ENCODE measurements at regions not wholly inside any gene's neighbourhood (a gene's known extent, or its start where the extent isn't known, plus 50 kb on each side); places are given as distances from the start of the nearest gene placed in this dataset.
"Not testable (repeated sequence)": the region's sequence is repeated elsewhere in the genome, so short reads cannot be mapped to it uniquely, and the experiment has no call there.

DNA sequence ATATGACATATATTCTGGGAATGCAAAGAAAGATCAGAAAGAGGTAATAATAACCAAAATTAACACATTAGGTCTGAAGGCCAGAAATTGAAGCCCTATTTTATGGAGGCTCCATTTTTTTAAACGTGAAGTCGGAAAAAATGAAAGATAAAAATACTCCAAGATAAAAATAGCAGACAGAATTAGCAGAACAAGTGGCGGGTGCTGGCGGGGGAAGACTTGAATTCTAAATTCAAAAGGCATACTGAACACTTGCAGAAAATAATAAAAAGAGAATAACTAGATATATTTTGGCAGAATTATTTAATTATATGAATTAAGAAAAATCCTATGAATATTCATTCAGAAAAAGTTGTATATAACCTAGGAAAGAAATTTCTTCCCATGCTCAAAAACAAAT is 543.7 kb upstream of the ACO1 start:
- DNase-seq = no peak

DNA sequence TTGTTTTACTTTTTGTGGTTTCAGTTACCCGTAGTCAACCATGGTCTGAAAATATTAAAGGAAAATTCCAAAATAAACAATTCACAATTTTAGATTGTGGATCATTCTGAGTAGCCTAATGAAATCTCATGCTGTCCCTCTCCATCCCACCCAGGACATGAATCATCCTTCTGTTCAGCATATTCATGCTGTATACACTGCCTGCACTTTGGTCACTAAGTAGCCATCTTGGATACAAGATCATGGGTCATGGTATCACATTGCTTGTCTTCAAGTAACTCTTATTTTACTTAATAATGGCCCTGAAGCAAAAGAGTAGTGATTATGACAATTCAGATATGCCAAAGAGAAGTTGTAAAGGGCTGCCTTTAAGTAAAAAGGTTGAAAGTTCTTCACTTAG is 536.5 kb upstream of the ACO1 start:
- DNase-seq = no peak

DNA sequence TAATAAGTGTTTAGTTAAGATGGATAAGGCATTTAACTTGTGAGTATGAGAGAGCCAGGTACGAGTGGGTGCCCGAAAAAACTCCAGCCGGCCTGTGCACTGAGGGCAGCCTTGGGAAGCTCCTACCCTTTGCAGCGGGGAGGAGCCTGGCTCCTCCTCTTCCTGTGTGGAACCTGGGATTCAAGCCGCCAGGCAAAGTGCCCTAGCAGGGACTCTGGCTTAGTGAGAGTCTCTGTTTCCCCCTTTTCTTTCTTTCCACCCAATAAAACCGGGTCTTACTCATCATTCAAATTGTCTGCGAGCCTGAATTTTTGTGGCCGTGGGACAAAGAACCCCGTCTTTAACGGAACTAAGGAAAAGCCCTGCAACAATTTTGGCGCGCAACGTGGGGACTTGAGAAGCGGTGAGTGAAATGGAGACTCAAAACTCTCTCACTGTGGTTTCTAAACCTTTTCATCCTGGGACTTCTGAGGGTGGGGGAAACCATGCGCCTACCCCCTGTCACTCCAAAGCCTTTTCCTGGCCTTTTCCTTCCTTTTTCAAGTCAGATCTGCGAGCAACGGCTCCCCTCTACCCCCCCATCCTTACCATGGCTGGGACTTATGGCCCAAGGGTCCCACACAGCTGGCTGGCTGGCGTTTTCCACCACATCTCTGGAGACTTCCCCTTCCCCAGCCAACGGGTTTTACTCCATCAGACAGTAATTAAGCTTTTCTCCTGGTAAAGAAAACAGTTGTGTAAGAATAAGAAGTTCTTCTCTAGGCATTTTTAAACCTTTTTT is 535.7 kb upstream of the ACO1 start:
- DNase-seq = no peak

DNA sequence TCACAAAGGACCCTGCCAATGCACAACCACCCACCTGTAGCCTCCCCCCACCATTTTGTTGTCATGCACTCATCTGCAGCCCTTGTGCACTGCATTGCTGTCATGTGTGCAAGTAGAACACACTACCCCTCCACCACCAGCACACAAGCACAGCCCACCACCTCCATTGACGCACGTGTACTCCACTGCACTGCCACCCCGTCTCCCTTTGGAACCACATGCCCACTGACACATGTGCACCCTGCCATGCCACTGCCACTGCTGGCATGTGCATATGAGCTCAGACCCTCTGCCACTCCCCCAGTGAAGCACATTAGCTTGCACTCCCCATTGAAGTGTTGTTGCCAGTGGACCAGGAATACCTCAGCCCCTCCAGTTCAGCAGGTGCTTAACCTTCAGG is 530.3 kb upstream of the ACO1 start:
- DNase-seq = no peak

DNA sequence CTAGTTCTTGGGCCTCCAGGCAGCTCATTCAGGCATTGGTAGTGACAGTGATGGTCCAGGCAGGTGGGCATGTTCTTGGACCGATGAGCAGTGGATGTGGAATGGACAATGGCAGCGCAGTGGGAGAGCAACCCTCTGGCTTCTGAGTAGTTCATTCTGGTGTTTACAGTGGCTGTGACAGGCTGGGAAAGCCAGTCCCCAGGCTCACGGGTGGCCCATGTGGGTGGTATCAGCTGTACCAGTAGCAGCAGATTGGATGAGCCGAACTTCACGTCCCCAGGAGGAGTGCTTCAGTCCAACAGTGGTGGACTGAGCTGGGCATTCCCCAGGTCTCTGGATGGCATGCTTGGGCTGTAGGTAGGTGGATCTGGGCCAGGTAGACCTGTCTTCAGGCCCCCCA is 515.6 kb upstream of the ACO1 start:
- no peak for DNase-seq

DNA sequence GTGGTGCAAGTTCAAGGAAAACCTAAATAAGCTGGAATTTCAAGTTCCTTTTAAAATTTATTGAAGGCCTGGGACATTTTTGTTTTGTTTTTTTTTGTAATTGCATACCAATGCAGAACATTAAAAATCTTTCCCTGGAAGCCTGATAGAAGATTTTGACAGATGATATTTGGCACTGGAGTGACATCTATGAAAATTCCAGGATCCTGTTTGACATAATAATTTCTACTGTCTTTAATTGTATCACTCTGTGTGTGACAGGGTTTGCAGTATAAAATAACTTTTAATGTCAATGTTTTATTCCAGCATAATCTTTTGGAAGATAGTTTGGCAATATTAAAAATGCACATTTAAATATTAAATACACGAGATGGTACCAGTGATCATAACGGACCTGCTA is 514.2 kb upstream of the ACO1 start:
- DNase-seq = no peak

DNA sequence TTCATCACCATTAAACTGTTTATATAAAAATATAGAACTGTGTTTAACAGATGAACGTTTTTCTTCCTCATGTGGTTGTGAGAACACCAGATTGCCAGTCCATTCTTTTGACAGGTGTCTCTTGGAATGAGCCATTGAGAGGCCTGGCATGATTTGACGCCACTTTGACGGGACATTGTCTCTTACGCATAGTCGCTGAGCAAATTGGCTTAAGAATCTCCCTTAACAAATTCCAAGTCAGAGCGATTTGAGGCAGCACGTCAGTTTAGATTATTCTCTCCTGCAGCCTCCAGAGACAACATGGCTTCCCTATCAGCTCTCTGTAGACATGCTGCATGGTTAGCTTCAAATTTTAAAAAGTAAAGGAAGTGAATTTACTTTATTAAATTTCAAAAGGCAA is 510.7 kb upstream of the ACO1 start:
- DNase-seq = no peak

DNA sequence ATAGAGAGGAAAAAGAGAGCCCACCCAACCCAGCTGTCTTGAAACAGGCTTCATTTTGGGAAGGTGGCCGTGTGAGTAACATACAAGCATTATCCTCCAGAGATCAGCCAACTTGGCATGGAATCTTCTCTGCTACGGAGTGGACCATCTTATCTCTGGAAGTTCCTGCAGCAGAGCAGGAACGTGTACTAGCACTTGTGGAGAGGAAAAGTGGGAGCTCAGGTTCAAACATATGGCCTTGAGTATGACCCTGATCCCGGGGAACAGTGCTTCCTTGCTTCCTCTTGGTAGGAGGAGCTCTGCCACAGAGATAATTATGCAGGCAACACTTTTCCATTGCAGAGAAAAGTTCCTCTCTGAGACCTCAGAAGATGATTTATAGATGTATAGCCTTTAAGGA is 490.4 kb upstream of the ACO1 start:
- DNase-seq = no peak

DNA sequence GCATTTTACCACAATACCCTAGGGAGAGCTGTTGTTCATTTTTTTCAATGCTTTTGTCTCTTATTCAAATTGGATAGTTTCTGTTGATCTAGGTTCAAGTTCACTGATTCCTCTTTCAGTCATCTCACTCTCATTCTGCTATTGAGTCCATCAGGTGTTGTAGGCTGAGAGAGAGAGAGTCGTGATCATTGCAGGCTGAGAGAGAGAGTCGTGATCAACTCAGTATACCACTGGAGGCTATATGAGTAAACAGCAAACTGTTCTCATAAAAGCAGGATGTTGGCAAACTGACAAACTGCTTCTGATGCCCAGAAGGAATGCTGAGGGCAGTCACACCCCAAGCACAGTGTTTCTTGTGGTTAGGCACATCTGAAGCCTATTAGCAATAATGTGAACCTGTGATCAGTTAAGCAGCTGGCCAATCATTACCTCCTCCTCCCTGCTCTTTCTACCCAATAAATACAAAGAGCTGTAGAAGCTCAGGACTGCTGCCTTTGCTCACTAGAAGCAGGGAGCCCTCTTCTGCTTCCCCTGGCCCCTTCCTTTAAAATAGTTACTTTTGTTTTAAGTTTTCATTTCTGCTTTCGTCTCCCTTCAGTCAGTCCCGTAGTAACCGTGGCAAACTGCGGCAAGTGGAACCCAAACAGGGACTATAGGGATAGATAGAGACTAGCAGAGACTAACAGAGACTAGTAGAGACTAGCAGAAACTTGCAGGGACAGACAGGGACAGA is 476.1 kb upstream of the ACO1 start:
- DNase-seq = peak; percentile 0

DNA sequence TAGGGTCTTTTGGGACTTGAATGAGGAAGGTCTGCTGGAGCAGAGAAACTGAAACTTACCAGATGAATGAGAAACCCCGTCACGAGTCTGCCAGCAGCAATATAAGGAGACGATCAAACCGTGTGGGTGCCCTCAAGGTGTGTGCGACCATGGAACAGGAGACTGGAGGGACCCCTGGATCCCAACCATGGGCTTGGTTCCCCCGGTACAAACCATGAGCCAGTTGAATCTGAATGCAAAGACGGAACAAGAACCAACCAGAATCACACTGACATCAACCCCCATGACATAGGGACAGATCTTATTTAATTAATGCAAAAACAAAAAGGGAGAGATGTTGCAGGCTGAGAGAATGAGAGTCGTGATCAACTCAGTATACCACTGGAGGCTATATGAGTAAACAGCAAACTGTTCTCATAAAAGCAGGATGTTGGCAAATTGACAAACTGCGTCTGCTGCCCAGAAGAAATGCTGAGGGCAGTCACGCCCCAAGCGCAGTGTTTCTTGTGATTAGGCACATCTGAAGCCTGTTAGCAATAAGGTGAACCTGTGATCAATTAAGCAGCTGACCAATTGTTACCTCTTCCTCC is 475.5 kb upstream of the ACO1 start:
- DNase-seq = no peak

DNA sequence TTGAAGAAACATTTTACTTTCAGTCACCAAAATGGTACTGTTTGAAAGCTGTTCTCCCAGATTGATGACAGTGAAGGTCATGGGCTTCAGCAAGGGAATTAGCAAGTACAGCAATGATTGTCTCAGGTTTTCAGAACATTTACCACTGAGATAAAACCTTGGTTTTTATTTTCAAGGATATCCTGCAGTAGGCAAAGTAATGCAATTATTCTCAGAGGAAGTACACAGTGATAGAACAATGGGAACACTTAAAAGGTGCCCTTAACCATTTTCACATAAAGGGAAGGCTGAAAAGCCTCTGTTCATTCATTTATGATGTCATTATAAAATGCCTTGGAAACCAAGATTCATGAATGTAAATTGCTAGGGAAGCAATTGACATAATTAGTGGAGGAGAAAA is 471.8 kb upstream of the ACO1 start:
- no peak for DNase-seq

DNA sequence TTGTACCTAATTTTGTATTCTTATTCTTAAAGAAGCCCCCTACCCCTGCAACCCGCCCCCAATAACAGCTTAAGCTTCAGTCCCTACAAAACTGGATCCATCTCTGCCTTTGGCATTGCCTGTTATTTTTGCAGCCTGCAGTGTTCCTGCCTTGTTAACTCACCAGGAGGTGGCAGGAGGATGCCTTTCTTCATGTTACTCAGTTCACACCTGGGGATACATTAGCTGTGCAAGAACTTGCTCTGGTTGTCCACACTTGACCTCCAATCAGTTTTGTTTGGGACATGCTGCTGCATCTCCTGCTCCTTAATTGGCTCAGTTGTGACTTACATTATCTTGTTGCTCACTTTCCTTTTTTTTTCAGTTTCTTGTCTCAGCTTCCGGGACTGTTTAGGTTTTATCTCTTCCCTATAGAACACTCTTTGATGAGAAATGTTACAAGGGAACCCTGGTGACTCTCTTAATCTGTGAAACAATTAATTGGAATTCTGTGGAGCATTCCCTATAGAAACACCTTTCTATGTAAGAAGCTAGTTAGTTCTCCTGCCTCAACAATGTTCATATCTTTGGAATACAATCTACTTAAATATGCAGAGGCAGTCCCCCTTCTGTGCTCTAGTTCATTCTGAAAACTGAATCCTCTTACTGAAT is 467.7 kb upstream of the ACO1 start:
- DNase-seq = no peak

DNA sequence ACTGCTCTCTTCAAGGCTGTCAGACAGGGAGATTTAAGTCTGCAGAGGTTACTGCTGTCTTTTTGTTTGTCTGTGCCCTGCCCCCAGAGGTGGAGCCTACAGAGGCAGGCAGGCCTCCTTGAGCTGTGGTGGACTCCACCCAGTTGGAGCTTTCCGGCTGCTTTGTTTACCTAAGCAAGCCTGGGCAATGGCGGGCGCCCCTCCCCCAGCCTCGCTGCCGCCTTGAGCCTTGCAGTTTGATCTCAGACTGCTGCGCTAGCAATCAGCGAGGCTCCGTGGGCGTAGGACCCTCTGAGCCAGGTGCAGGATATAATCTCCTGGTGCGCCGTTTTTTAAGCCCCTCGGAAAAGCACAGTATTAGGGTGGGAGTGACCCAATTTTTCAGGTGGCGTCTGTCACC is 446.7 kb upstream of the ACO1 start:
- not testable (repeated sequence) for DNase-seq

DNA sequence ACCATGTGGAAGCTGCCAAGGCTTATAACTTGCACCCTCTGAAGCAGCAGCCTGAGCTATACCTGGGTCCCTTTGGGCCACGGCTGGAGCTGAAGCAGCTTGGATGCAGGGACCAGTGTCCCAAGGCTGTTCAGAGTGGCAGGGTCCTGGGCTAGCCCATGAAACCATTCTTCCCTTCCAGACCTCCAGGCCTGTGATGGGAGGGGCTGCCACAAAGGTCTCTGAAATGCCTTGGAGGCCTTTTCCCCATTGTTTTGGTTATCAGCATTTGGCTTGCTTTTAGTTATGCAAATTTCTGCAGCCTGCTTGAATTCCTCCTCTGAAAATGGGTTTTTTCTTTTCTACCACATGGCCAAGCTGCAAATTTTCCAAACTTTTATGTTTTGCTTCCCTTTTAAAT is 433.7 kb upstream of the ACO1 start:
- no peak for DNase-seq

DNA sequence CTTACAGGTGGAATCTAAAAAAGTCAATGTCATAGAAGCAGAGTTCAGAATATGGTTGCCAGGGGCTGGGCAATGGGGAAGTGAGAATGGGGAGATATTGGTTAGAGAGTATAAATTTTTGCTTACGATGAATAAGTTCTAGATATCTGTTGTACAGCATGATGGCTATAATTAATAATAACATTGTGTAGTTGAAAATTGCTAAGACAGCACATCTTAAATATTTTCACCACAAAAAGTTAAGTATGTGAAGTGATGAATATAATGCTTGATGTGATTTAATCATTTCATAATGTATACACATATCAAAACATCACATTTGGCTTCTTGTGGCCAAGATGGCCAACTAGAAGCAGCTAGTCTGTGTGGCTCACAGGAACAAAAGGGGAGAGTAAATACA is 425.9 kb upstream of the ACO1 start:
- DNase-seq = no peak

DNA sequence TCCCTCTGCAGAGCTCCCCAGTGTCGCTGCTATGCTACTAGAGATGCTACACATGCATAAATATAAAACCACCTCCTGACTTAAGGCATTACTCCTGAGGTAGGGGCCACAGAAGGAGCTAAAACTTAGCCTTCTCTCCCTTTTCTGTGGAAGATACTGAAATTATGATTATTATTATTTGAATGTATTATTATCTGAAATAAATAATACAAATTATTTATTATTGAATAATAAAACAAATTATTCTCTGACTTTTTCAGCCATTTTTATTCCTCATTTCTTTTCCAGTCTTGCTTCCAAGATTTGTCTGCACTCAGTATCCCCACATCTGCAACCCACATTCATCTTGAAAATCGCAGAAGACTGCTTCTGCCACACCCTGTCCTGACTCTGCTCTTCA is 414.9 kb upstream of the ACO1 start:
- DNase-seq = no peak

DNA sequence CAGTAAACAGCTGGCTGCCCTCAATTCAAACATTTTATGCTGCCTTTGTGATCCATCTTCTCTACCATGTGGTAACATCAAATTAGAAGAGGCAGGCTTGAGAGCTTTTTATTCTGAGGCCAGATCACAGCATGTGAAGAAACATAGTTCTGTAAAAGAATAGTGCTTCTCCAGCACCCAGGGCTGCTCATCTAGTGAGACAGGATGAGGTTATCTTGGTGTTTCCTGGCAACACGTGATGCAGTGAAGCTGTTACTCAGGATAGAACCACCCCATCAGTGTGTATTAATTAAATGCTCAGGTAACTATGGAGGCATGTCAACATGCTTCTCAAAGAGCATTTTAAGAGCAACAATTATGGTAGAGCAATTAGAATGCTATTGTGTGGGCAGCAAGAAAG is 400.5 kb upstream of the ACO1 start:
- DNase-seq = no peak

DNA sequence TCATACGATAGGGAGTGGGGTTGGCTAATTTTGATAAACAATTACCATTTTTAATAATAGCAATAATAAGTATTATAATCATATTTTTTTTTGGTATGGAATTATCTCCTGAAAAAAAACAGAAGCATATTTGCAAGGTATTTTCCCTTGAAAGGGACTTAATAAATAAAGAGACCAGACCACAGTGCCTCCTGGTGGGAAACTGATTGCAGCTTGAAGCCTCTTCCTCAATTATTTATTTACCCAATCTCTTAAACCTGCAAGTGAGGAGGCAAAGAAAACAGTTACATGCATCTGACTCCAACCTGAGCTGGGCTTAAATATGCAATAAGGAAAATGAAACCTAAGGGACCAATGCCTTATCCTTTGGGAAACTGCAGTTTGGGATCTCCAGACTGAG is 388.1 kb upstream of the ACO1 start:
- no peak for DNase-seq

DNA sequence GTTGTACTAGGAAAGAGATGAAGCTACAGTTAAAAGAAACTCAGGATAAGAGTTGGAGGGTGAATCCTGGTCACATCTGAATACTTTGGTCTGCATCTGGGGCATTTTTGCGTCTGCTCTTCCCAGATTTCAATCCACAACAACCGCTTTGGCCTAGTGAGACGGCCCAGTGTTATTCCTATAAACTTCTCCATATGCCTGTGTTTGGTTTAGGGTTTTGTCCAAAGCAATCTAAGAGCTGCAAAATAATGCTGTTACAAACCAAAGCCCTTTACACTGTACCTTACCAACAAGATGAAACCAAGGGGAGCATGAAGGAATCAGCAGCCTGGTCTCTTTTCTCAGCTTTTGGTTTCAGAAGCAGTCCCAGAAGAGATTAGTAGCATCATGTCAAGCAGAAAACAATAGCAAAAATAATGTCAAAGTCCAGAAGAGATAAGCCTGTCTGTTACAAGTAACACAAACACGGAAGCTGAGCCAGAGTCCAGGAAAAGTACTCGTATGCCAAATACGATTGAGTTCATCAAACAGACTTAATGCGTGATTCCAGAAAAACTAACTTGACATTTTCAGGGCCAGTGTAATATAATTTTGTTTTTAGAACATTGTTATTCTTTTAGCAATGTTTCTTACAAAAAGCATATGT is 379.9 kb upstream of the ACO1 start:
- DNase-seq = no peak

DNA sequence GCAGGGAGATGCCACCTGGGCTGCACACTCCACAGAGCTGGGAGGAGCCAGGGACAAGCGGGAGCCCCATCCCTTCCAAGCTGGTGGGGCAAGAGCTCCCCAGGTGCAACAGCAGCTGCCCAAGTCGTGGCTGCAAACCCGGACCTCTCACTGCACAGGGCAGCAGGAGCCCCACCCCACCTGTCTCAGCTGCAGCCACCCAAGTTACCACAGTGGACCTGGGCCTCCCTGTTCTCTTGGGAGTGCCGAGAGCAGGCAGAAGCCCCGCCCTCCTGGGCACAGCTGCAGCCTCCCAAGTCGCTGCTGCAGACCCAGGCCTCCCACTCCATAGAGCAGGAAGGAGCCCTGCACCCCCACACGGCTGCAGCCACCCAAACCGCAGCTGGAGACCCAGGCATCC is 374.1 kb upstream of the ACO1 start:
- no peak for DNase-seq

DNA sequence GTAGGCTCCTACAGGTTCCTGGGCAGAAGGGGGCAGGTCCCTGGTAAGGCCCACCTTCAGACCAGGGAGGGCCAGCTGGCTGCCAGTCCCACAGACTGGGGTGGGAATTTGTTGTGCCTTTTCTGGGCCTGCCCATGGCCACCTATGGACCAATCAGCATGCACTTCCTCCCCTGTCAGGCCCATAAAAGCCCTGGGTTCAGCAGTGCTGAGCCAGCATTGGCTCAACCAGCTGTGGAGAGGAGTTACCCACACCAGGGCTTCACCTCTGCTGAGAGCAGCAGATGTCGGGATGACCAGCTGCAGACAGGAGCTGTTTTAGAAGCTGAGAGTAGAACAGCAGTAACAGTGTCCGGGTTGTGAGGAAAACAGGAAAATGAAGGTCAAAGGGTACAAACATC is 373.4 kb upstream of the ACO1 start:
- no peak for DNase-seq

DNA sequence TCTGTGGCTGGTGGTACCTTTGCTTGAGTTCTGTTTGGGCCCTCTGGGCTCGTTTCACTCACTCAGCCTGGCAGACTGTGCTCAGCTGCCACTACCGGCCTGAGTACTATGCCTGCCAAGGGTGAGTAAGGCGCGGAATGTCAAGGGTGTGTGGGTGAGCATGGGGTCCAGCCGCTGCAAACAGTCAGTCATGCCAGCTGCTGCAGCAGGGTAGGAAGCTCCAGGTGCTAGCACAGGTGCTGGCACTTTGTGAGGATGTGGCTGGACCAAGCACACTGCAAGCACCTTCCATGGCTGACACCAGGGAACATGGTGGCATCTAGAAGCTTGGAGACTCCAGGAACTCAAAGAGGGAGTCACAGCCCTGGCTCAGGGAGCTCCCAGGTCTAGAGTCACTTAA is 368.6 kb upstream of the ACO1 start:
- DNase-seq = no peak

DNA sequence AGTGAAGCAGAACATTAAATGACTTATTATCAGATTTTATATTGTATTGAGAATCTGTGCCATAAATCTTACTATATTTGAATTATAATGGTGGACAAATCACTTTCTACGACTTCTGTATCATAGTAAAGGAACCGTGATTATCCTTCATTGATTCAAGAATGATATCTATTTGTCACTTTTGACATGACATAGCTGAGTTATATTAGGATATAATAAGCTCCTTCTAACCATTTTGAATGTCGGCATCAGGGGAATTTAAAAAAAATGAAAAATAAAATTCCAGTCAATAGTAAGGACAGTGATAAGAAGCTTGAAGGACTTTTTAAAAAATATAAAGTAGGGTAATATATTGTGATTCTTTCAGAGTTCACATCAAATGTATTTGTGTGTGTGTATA is 338.9 kb upstream of the ACO1 start:
- no peak for DNase-seq
